PC-9 (cell line): ENCODE measurements at regions not wholly inside any gene's neighbourhood (a gene's known extent, or its start where the extent isn't known, plus 50 kb on each side); places are given as distances from the start of the nearest gene placed in this dataset.

Source experiments
- BruUV-seq: library from RNA; stranded (reverse); fragments of 400-500 nt; replicated peaks from 2 replicates; lab custom pipeline; 2021; lab: Mats Ljungman, UMichigan
- CTCF ChIA-PET: fragments of 300-600 bp; sonication (Branson Sonifier 250); formaldehyde crosslinking; loops from one replicate; lab custom pipeline; 2022; ENCODE audit warnings: antibody characterized with exemption; lab: Charles Lee
- POLR2A ChIA-PET: fragments of 300-600 bp; sonication (Branson Sonifier 250); formaldehyde crosslinking; loops from one replicate; lab custom pipeline; 2022; ENCODE audit warnings: antibody characterized with exemption; ENCODE audit not compliant: unreplicated experiment; lab: Charles Lee
- DNase-seq, 2 experiments: peaks; one replicate each; pipeline versions ENCODE4 v3.0.0 to v3.0.0-alpha.2; 2015 to 2022; ENCODE audit warnings: mixed read lengths in 1 of 2
- H2AFZ ChIP-seq: fragments of 200-600 bp; sonication (generic); 2 replicates; pipeline ENCODE4 v1.8.1; 2017; ENCODE audit warnings: antibody characterized with exemption
- H3F3A ChIP-seq: fragments of 200-600 bp; sonication (generic); 2 replicates; pipeline ENCODE4 v1.8.1; 2017; ENCODE audit warnings: antibody characterized with exemption, mild to moderate bottlenecking, low read depth; ENCODE audit not compliant: insufficient read depth
- H3K27ac ChIP-seq: fragments of 200-600 bp; sonication (generic); 2 replicates; pipeline ENCODE4 v1.6.1; 2016; ENCODE audit warnings: mixed run types
- H3K27me3 ChIP-seq: fragments of 200-600 bp; sonication (generic); 2 replicates; pipeline ENCODE4 v1.6.1; 2016; ENCODE audit warnings: low read depth, mixed run types; ENCODE audit not compliant: insufficient read depth
- H3K36me3 ChIP-seq: fragments of 200-600 bp; sonication (generic); 2 replicates; pipeline ENCODE4 v1.6.1; 2016; ENCODE audit warnings: low read depth, mixed run types
- H3K4me1 ChIP-seq: fragments of 200-600 bp; sonication (generic); replicated peaks from 2 replicates; pipeline ENCODE4 v1.6.1; 2016; ENCODE audit warnings: mixed run types; ENCODE audit not compliant: insufficient read depth
- H3K4me2 ChIP-seq: fragments of 200-600 bp; sonication (generic); 2 replicates; pipeline ENCODE4 v1.6.1; 2017; ENCODE audit warnings: mixed run types
- H3K4me3 ChIP-seq: fragments of 200-600 bp; sonication (generic); 2 replicates; pipeline ENCODE4 v1.6.1; 2016; ENCODE audit warnings: mixed run types
- H3K79me2 ChIP-seq: fragments of 200-600 bp; sonication (generic); 2 replicates; pipeline ENCODE4 v1.6.1; 2017; ENCODE audit warnings: low read depth, mixed run types
- H3K9me2 ChIP-seq: fragments of 200-600 bp; sonication (generic); 2 replicates; pipeline ENCODE4 v1.8.1; 2017; ENCODE audit warnings: mild to moderate bottlenecking; ENCODE audit not compliant: insufficient read depth
- H3K9me3 ChIP-seq: fragments of 200-600 bp; sonication (generic); 2 replicates; pipeline ENCODE4 v1.8.1; 2016; ENCODE audit warnings: low read depth; ENCODE audit not compliant: insufficient read depth
- H4K20me1 ChIP-seq: fragments of 200-600 bp; sonication (generic); 2 replicates; pipeline ENCODE4 v1.8.1; 2017; ENCODE audit not compliant: insufficient read depth
- CTCF ChIP-seq: fragments of 200-600 bp; sonication (generic); conservative IDR thresholded peaks from 2 replicates; pipeline ENCODE4 v1.6.1; 2017; ENCODE audit warnings: mixed run types, antibody characterized with exemption, mild to moderate bottlenecking, moderate library complexity
- EZH2 ChIP-seq: fragments of 200-600 bp; sonication (generic); IDR thresholded peaks from 2 replicates; pipeline ENCODE4 v1.8.0; 2017; ENCODE audit warnings: antibody characterized with exemption, low read depth
- intact Hi-C: fragments of 100-400 bp; cut with micrococcal nuclease; formaldehyde crosslinking; loops from one replicate; pipeline ENCODE4 v1.10.0; 2022; ENCODE audit not compliant: unreplicated experiment

GRCh38 chr4:63784822-63785221 lies 624.4 kb downstream of the TECRL start:
- no TSS peak for BruUV-seq
- H3K9me2 ChIP-seq: no peaks in the 10 kb centered on the region

GRCh38 chr4:63777601-63778000 lies 631.6 kb downstream of the TECRL start:
- H3K4me2 ChIP-seq: no peak overlapping the region
- H3K9me3 ChIP-seq: no peaks in the 10 kb centered on the region
- CTCF ChIA-PET: no interaction called here
- no peaks in the 10 kb centered on the region for H3K9me2 ChIP-seq
- no peaks in the 10 kb centered on the region for H4K20me1 ChIP-seq
- TF ChIP-seq CTCF: no peak
- POLR2A ChIA-PET: no interaction called here
- no peak overlapping the region for H3K4me3 ChIP-seq
- H2AFZ ChIP-seq: no peak overlapping the region
- no peak overlapping the region for H3K27ac ChIP-seq
- H3K36me3 ChIP-seq: no peaks in the 10 kb centered on the region
- no peaks in the 10 kb centered on the region for H3K27me3 ChIP-seq
- H3K79me2 ChIP-seq: no peaks in the 10 kb centered on the region
- no TSS peak for BruUV-seq
- no peak for DNase-seq
- intact Hi-C loops: no loop called here
- no peaks in the 10 kb centered on the region for H3K4me1 ChIP-seq
- no peaks in the 10 kb centered on the region for H3F3A ChIP-seq

More at GRCh38 chr4:63784822-63785221, 624.4 kb downstream of the TECRL start:
- Histone ChIP-seq H4K20me1 (no peaks in the 10 kb centered on the region), H3K36me3 (no peaks in the 10 kb centered on the region), H3K4me2 (no peak overlapping the region), H3K4me1 (no peaks in the 10 kb centered on the region), H3K79me2 (no peaks in the 10 kb centered on the region), H3K4me3 (no peak overlapping the region), H3F3A (no peaks in the 10 kb centered on the region), H3K27ac (no peak overlapping the region), H3K9me3 (no peaks in the 10 kb centered on the region), H2AFZ (no peak overlapping the region), H3K27me3 (no peaks in the 10 kb centered on the region)
- ChIA-PET CTCF (no interaction called here), POLR2A (no interaction called here)
- no peak for TF ChIP-seq CTCF
- TF ChIP-seq EZH2: no peak
- DNase-seq: no peak
- intact Hi-C loops: no loop called here

DNA sequence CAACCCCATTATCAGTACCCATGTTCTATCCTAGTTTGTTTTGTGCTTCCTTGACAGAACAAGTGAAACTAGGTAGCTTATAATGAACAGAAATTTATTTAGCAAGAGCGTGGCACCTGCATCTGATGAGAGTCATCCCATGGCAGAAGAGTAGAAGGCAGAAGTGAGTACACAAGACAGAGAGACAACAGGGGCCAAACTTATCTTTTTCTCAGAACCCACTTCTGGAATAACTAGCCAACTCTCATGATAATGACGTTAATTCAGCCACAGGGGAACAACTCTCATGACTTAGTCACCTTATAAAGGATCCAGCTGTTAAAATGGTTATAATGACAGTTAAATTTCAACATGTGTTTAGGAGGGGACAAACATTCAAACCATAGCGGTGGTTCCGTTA lies 644.9 kb downstream of the TECRL start:
- Histone ChIP-seq H3K36me3 (no peaks in the 10 kb centered on the region), H4K20me1 (no peaks in the 10 kb centered on the region), H2AFZ (no peak overlapping the region), H3K9me3 (no peaks in the 10 kb centered on the region), H3K27ac (no peak overlapping the region), H3K4me1 (no peaks in the 10 kb centered on the region), H3F3A (no peaks in the 10 kb centered on the region), H3K4me3 (no peak overlapping the region), H3K79me2 (no peaks in the 10 kb centered on the region), H3K9me2 (no peaks in the 10 kb centered on the region), H3K4me2 (no peak overlapping the region), H3K27me3 (no peaks in the 10 kb centered on the region)
- no TSS peak for BruUV-seq
- ChIA-PET CTCF (no interaction called here), POLR2A (no interaction called here)
- intact Hi-C loops: no loop called here
- DNase-seq: no peak
- TF ChIP-seq CTCF (no peak), EZH2 (no peak)
